Endothelial cell of umbilical vein (primary cell): ENCODE measurements at regions not wholly inside any gene's neighbourhood (a gene's known extent, or its start where the extent isn't known, plus 50 kb on each side); places are given as distances from the start of the nearest gene placed in this dataset.

Source experiments
- BruUV-seq: library from RNA; stranded (reverse); fragments of 400-500 nt; replicated peaks from 2 replicates; lab custom pipeline; 2021; lab: Mats Ljungman, UMichigan
- CTCF ChIA-PET: fragments of 300-600, 350-600 bp; sonication (Branson Sonifier 250); formaldehyde crosslinking; loops from one replicate; lab custom pipeline; 2021; ENCODE audit warnings: antibody characterized with exemption, inconsistent platforms; lab: Charles Lee
- POLR2A ChIA-PET: fragments of 300-600, 350-600 bp; sonication (Branson Sonifier 250); formaldehyde crosslinking; loops from one replicate; lab custom pipeline; 2021; ENCODE audit warnings: antibody characterized with exemption, inconsistent platforms; lab: Charles Lee
- DNase-seq: peaks from one replicate; pipeline ENCODE4 v3.0.0-alpha.2; 2011; ENCODE audit warnings: low read depth, low spot score
- FAIRE-seq: peaks from 2 replicates; lab custom pipeline; 2011; peaks lifted over from hg19 to GRCh38; lab: Jason Lieb, UNC
- H2AFZ ChIP-seq: 2 replicates; pipeline ENCODE4 v1.6.0; 2012; ENCODE audit warnings: low read depth, low read length, control low read depth, inconsistent platforms
- H3K27ac ChIP-seq: 2 replicates; pipeline ENCODE4 v1.5.1; 2011; ENCODE audit warnings: low read depth, mild to moderate bottlenecking, control low read depth, low read length, moderate library complexity; ENCODE audit not compliant: insufficient read depth
- H3K27me3 ChIP-seq, 2 experiments: 2 replicates each; pipeline versions ENCODE4 v1.6.0 to v1.6.1; 2011; ENCODE audit warnings: low read length in 2 of 2, mixed read lengths in 1 of 2; ENCODE audit not compliant: control insufficient read depth in 2 of 2, insufficient read depth in 2 of 2
- H3K36me3 ChIP-seq, 2 experiments: 2 replicates in 1 of 2; 3 replicates in 1 of 2; pipeline ENCODE4 v1.5.1; 2011; ENCODE audit warnings: low read length in 2 of 2, mild to moderate bottlenecking in 1 of 2, moderate library complexity in 1 of 2; ENCODE audit not compliant: control insufficient read depth in 2 of 2, insufficient read depth in 2 of 2; ENCODE audit errors: extremely low read depth in 1 of 2
- H3K4me1 ChIP-seq: 3 replicates; pipeline ENCODE4 v1.5.1; 2011; ENCODE audit warnings: mild to moderate bottlenecking, low read length; ENCODE audit not compliant: control insufficient read depth, insufficient read depth; ENCODE audit errors: extremely low read depth
- H3K4me2 ChIP-seq: 2 replicates; pipeline ENCODE4 v1.6.1; 2011; ENCODE audit warnings: low read length, control low read depth, mixed read lengths; ENCODE audit not compliant: insufficient read depth
- H3K4me3 ChIP-seq, 3 experiments: fragments of 200-600 bp in 1 of 3; sonication (generic), shearing (Covaris generic) in 1 of 3; replicated peaks in 1 of 3; 2 replicates each; pipeline ENCODE4 v1.5.1; 2011 to 2016; ENCODE audit warnings: control low read depth in 3 of 3, low read length in 3 of 3, mild to moderate bottlenecking in 2 of 3, inconsistent platforms in 1 of 3, low read depth in 1 of 3, moderate library complexity in 1 of 3; ENCODE audit not compliant: insufficient read depth in 1 of 3
- H3K79me2 ChIP-seq: 2 replicates; pipeline ENCODE4 v1.6.0; 2012; ENCODE audit warnings: low read length, inconsistent platforms; ENCODE audit not compliant: control insufficient read depth, insufficient read depth
- H3K9ac ChIP-seq: replicated peaks from 2 replicates; pipeline ENCODE3; 2011; ENCODE audit warnings: low read length, control low read depth; ENCODE audit not compliant: insufficient read depth; ENCODE audit errors: extremely low read depth
- H3K9me1 ChIP-seq: replicated peaks from 3 replicates; pipeline ENCODE4 v1.6.0; 2011; ENCODE audit warnings: mild to moderate bottlenecking, low read length; ENCODE audit not compliant: control insufficient read depth, insufficient read depth; ENCODE audit errors: extremely low read depth
- H3K9me3 ChIP-seq: replicated peaks from 2 replicates; pipeline ENCODE4 v1.5.1; 2012; ENCODE audit warnings: low read length, inconsistent platforms; ENCODE audit not compliant: control insufficient read depth, insufficient read depth
- H4K20me1 ChIP-seq: replicated peaks from 2 replicates; pipeline ENCODE3; 2011; ENCODE audit warnings: mild to moderate bottlenecking, low read length; ENCODE audit not compliant: control insufficient read depth, insufficient read depth; ENCODE audit errors: extremely low read depth
- CTCF ChIP-seq, 2 donors: IDR thresholded peaks; 1 replicate in 1 of 2; 2 replicates in 1 of 2; pipeline ENCODE4 v1.5.1; 2011; ENCODE audit warnings: low read length in 2 of 2, mild to moderate bottlenecking in 2 of 2, moderate library complexity in 2 of 2, control low read depth in 1 of 2, inconsistent platforms in 1 of 2, low read depth in 1 of 2; ENCODE audit not compliant: insufficient read depth in 1 of 2; ENCODE audit errors: extremely low read depth in 1 of 2
- EZH2 ChIP-seq: IDR thresholded peaks from 2 replicates; pipeline ENCODE4 v1.6.1; 2012; ENCODE audit warnings: borderline replicate concordance, low read depth, mild to moderate bottlenecking, moderate library complexity, low read length, inconsistent platforms; ENCODE audit not compliant: severe bottlenecking
- FOS ChIP-seq: IDR thresholded peaks from 2 replicates; pipeline ENCODE4 v1.6.1; 2011; ENCODE audit warnings: mild to moderate bottlenecking, low read length, moderate library complexity, borderline replicate concordance; ENCODE audit not compliant: insufficient read depth
- GATA2 ChIP-seq: IDR thresholded peaks from 2 replicates; pipeline ENCODE4 v1.7.0; 2011; ENCODE audit warnings: low read depth, mild to moderate bottlenecking, moderate library complexity, mixed read lengths, low read length; ENCODE audit not compliant: insufficient read length, insufficient read depth
- JUN ChIP-seq: IDR thresholded peaks from 2 replicates; pipeline ENCODE4 v1.6.1; 2011; ENCODE audit warnings: borderline replicate concordance, low read depth; ENCODE audit not compliant: insufficient read length, insufficient read depth
- MYC ChIP-seq: IDR thresholded peaks from one replicate; pipeline ENCODE4 v1.6.1; 2011; ENCODE audit warnings: mild to moderate bottlenecking, low read depth, low read length
- POLR2AphosphoS5 ChIP-seq: IDR thresholded peaks from 2 replicates; pipeline ENCODE4 v1.6.1; 2012; ENCODE audit warnings: low read depth, mild to moderate bottlenecking, control low read depth, low read length, moderate library complexity; ENCODE audit not compliant: insufficient read depth
- dilution Hi-C: fragments of 300-500 bp; cut with MboI; formaldehyde crosslinking; loops from one replicate; pipeline ENCODE4 v1.15.0; 2019; ENCODE audit warnings: low sequenced_read_pairs; ENCODE audit not compliant: extremely low pct_ligation_motif_present
- intact Hi-C: fragments of 100-400 bp; cut with micrococcal nuclease; formaldehyde crosslinking; loops from one replicate; pipeline ENCODE4 v1.10.0; 2022
- TF ChIP-seq, protein P1 (sequence below): IDR thresholded peaks from 2 replicates; pipeline ENCODE4 v1.6.1; 2011; ENCODE audit not compliant: insufficient read depth, insufficient read length

GRCh38 chr10:78331391-78331922 lies 297.8 kb downstream of the RPS24 start:
- H3K9ac ChIP-seq: no peak overlapping the region
- H3K27ac ChIP-seq: no peak overlapping the region
- H3K4me1 ChIP-seq: peaks cover 12% of the 10 kb centered on the region
- TF ChIP-seq FOS (peak; percentile 67), CTCF (IDR thresholded peaks at IDR 0.05; ENCODE audit: extremely low read depth in 1 of 2, insufficient read depth in 1 of 2, low read depth in 1 of 2, low read length in 2 of 2) (no peak), POLR2AphosphoS5 (no peak), EZH2 (no peak)
- no peak overlapping the region for H3K4me2 ChIP-seq
- no peak for DNase-seq
- intact Hi-C loops: no loop called here
- no peaks in the 10 kb centered on the region for H3K27me3 ChIP-seq
- no peak for FAIRE-seq
- no peak overlapping the region for H2AFZ ChIP-seq
- H3K36me3 ChIP-seq: no peaks in the 10 kb centered on the region
- H3K9me3 ChIP-seq: no peaks in the 10 kb centered on the region
- ChIA-PET CTCF (interaction anchor here (1.1 kb wide), 1 partner anchor 13 kb away, joined by 3 read pairs; no protein-coding TSS in a partner anchor), POLR2A (no interaction called here)
- BruUV-seq: no TSS peak
- no peaks in the 10 kb centered on the region for H3K79me2 ChIP-seq
- no peaks in the 10 kb centered on the region for H3K9me1 ChIP-seq
- dilution Hi-C loops: no loop called here
- H3K4me3 ChIP-seq: no peak overlapping the region
- no peaks in the 10 kb centered on the region for H4K20me1 ChIP-seq

GRCh38 chr10:78332012-78332411 lies 298.3 kb downstream of the RPS24 start:
- Histone ChIP-seq H3K4me2 (no peak overlapping the region), H3K36me3 (no peaks in the 10 kb centered on the region), H3K9me1 (no peaks in the 10 kb centered on the region), H2AFZ (no peak overlapping the region), H3K4me3 (no peak overlapping the region), H3K4me1 (peaks cover 17% of the 10 kb centered on the region), H3K79me2 (no peaks in the 10 kb centered on the region), H3K9me3 (no peaks in the 10 kb centered on the region), H3K27me3 (no peaks in the 10 kb centered on the region), H4K20me1 (no peaks in the 10 kb centered on the region), H3K27ac (no peak overlapping the region), H3K9ac (no peak overlapping the region)
- TF ChIP-seq JUN (no peak), MYC (no peak), GATA2 (no peak), POLR2AphosphoS5 (no peak)
- TF ChIP-seq, protein P1, sequence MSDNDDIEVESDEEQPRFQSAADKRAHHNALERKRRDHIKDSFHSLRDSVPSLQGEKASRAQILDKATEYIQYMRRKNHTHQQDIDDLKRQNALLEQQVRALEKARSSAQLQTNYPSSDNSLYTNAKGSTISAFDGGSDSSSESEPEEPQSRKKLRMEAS: no peak
- no peak for FAIRE-seq
- ChIA-PET POLR2A (no interaction called here), CTCF (no interaction called here)
- intact Hi-C loops (no loop called here), dilution Hi-C loops (no loop called here)
- DNase-seq: no peak
- BruUV-seq: no TSS peak
